ENCODE measurements at regions not wholly inside any gene's neighbourhood (a gene's known extent, or its start where the extent isn't known, plus 50 kb on each side); places are given as distances from the start of the nearest gene placed in this dataset.

GRCh38 chr5:26237489-26237888, 800.9 kb downstream of the CDH9 start:
- no peak for TF ChIP-seq TARDBP (IDR thresholded peaks at IDR 0.05)
- TF ChIP-seq SP1 (IDR thresholded peaks at IDR 0.05) = no peak

All from HEK293T (cell line).